ENCODE measurements at regions not wholly inside any gene's neighbourhood (a gene's known extent, or its start where the extent isn't known, plus 50 kb on each side); places are given as distances from the start of the nearest gene placed in this dataset.
A peak's percentile ranks its signal among the peaks of the same experiment; 100 is the strongest.

DNA sequence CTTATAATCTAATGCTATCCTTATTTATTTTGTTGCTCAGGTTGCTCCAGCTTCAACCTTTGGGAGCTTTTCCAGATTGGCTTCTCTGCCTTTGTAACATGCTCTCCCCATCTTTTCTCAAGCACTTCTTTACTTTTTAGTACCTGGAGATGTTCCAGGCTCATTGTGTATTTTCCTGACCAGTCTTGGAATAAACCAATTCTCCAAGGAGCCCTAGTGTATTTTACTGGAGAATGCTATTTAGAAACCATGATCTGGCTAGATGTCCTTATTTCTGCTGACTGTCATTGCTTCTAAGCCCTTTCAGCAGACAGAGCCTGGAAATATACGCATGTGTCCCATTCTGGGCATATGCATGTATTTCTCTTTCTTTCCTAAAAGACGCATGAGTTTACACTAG, 95.7 kb downstream of the EMX2 start:
- DNase-seq (ENCODE audit: low read depth), result no peak

DNA sequence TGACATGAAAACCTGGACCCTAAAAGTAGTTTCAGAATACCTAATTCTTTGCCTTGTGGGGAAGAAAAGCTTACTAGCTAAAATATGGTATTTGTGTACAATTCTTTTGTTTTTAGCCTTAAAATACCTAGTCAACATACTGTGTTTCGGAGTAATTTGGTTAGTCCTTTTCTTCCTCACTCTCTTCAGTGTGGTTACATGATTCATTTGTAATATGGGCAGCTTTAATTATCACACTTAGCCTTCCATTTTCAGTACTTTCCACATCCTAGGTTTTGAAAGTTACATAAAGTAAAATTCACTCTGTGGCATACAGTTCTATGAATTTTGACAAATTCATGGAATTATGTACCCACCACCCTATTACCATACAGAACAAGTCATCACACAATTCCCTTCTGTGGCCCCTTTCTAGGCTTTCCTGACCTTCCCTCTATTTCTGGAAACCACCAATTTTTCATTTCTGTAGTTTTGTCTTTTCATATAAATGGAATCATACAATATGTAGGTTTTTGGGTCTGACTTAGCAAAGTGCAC, 96.2 kb downstream of the EMX2 start:
- DNase-seq (ENCODE audit: low read depth), result no peak

DNA sequence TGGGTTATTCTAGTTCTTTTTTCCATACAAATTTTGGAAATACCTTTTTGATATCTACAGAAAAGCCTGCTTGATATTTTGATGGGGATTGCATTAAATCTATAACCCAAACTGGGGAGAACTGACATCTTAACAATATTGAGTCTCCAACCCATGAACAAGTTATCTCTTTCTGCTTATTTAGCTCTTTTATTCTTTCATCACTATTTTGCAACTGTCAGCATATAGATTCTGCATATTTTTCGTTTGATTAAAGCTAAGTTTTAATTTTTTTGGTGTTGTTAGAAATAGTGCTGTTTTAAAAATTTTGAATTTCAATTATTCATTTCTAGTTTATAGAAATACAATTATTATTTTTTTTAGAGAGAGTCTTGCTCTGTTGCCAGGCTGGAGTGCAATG, 97.9 kb downstream of the EMX2 start:
- no peak for DNase-seq (ENCODE audit: low read depth)

DNA sequence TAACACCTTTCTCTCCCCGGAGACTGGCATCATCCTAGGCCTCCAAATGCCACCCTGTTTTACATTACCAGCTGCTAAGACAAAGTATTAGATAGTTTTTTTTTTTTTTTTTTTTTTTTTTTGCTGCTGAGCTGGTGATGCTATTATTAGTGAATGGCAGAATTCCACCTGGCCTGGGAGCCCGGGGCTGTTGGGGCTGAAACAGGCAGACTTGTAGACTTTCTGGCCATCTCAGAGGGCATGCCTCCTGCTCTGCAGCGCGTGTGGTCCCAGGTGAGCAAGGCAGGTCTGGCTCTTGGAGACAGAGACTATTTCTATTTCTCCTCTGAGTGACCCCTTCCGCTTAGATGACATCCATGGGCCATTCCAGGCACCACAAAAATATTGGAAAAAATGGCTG, 104.2 kb downstream of the EMX2 start:
- no peak for DNase-seq (ENCODE audit: low read depth)

DNA sequence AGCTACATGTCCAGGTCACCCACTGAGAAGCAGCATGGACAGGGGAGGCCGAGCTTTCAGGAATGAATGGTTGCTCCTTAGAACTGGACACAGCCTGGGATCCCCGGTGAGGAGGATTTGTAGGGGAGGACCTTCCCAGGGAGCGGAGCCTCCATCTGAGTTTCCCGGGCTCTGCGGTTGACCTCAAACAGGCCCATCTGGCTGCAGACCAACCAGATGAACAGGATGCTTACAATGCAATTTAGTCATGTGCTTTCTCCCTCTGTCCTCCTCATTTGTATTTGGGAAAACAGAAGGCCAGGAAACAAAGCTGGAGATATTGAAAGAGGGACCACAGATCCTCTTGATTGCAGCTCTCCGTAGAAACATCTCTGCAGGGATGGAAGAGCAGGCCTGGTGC, 104.8 kb downstream of the EMX2 start:
- DNase-seq (ENCODE audit: low read depth), result no peak

DNA sequence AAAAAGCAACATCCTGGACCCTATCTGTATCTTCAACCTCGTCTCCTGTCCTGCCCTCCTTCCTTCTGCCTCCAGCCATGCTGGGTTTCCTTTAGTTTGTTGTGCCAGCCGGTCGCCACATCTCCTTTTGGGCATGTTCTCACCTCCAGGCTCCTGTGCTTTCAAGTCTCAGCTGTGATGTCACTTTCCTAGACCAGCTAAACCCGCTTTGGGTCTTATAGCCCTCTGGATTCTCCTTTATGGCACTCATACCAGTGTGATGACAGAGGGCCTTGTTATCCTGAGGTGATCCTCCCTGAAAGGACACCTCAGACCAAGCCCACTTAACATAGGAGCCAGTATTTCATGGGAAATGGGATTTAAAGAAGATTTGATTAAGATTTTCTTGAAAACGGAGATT, 108.6 kb downstream of the EMX2 start:
- DNase-seq (ENCODE audit: low read depth), result no peak

DNA sequence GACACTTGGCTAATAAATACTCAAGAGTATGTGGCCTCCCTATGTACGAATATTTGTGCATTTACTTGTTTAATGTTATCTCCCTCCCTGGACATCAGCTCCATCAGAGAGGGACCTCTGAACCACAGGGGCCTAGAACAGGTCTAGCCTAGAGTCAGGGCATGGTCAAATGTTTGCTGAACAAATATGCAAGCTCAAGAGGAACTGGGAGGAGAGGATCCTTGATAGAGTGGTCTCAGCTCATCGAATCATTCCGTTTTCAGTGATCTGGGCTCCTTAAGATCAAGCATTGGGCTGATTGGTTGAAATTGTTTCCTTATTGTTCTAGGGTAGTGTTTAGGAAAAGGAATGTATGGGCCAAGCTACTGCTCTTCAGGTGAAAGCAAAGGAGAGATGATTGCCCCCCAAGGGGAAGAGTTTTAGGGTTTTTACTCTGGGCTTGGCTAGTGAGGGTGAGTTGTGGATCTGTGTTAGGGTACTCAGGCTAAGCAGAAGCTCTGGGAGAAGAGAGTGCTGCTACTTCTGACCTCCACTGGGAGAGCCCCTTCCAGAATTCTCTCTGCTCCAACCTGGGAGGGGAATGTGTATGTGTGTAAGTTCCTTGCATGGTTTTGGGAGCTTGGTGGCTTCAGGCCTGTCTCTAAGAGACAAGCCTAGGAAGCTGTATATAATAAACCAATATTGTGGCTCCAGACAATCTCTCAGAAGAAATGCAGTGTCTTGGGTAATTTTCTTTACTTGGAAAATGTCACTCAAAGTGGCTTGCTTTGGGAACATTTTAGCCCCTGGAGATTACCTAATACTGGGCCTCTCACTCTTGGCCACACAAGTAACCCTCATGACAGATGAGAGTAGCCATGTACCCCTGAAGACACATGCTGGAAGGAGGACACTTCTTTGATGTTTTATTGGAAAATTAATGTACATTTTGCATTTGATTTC, 110.0 kb downstream of the EMX2 start:
- DNase-seq (ENCODE audit: low read depth), result no peak

DNA sequence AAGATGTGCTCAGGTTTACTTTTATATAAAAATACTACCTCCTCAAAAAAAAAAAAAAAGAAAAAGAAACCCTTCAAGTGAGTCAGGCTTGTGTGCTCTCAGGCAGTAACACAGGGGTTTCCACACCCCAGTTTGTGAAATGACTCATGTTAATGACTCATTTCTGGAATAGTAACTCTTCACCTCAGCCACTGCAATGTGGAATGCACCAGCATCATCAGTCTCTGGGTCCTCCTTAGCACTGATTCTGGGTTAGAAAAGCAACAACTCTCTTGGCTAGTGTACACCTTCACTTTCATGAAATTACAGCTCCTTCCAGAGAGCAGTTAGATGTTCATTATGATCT, 110.6 kb downstream of the EMX2 start:
- DNase-seq (ENCODE audit: low read depth), result peak; percentile 87

DNA sequence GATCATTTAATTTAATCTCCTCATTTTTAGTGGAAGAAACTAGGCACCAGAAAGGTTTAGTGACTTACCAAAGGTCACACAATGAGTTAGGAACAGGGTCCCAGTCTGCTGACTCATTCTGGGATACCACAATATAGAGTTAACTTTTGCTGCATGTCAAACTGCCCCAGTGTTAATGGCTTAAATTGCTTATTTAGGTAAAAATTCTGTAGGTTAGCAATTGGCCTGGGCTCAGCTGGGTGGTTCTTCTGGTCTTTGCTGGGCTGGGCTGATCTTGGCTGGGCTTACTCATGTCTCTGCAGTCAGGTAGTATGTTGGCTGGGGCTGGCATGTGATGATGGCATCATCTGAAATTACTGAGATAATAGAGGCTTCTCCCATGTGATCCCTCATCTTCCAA, 111.6 kb downstream of the EMX2 start:
- DNase-seq (ENCODE audit: low read depth), result no peak

DNA sequence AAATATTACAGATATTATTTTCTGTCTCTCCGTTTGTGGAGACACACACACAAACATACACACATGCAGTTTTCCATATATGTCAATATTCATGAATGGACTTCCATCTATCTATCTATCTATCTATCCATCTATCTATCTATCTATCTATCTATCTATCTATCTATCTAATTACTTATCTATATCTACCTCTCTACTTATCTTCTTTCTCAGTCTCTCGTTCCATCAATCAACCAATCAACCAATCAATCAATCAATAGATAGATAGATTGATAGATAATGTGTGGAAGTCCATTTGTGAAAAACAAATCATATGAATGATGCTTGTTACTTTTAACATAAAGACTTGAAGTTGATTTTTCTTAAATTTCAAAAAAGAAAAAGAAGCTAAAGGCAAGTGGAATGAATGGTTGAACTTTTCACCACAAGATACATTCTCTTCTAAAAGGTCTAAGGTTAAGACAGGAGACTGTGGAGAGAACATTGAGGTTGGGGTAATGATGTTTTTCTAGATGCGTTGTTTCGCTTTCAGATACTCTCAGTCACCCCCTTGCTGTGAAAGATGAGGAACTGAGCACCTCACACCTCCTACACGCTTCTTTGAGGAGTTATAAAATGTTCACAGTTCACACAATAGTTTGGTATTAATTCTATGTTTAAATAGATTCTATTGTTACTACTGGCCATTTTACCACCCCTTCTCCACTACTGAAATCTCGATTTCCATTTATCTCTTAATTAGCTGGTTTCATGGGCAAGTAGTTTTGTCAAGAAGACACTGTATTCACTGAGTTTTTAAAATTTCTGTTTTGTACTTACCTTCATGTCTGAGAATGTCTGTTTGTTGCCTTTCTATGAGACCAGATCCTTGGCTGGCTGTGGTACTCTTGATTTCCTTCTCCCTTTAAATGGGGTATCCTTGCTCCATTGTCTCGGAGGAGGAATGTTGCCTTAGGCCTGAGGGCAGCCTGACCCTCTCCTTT, 114.1 kb downstream of the EMX2 start:
- DNase-seq (ENCODE audit: low read depth), result no peak

DNA sequence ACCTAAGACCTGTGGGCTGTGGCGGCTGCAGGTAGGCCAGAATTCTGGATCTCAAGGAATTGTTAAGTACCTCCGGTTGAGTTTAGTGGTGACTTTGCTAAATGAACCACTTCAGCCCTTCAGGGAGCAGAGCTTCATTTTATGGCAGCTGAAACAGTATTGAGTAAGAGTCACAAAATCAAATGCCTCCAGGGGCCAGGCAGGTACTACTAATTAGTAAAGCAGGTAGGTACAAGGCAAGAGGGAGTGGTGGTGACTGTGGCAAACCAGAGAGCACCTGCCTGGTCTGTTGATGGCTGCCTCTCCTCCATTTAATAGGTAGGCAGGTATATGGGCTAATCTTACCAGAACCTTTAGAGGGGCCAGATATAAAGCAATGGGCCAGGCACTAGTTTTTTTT, 118.8 kb downstream of the EMX2 start:
- no peak for DNase-seq (ENCODE audit: low read depth)

DNA sequence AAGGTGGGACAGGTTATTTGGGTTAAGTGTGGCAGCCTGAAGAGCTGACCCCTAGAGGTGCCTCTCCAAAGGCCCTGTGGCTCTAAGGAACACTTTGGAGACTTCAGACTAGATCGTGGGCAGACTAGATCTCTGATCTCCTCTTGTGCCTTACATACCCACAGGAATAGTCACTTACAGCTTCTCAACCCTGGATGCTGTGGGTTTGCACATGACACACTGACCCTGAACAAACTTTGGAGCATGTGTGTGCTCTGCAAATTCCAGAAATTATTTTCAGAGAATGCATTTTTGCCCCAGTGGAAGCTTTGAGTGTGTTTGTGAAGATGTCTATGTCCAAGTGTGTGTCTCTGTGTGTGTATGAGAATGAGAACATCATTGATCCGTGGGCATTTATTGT, 119.6 kb downstream of the EMX2 start:
- peak; percentile 14 for DNase-seq (ENCODE audit: low read depth)

DNA sequence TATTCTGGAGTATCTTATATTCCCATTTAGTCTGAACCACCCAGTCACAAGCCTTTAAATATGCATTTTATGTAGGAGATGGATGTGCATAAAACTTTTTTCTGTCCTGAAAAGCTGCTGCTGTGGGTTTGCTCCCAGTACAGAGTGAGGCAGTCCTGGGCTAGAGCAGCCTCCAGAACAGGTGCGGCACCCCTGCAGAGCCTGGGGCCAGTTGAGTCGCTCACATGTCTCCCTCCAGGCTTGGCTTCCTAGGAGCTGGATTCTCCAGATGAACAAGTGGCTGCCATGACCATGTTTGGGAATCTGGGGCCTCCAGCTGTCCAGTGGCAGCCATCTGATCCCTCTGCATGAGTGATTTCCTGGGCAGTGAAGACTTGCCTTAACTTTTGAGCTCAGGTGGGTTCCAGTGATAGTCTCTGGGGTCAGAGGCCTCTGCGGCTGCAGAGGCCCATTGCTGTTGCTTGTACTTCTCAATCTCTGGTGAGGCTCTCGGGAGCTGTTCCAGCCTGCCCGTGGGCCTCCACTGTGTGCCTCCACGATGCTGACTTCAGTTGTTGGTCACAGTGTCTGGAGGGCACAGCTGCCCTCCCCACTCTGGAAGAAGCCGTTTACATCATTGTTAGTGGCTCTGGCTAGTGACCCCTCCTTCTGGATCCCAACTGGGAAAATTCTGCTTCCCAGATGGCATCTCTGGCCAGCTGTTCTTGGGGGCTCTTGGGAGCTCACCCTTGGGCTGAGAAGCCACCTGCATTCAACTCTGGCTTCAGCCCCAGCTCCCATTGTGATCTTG, 120.4 kb downstream of the EMX2 start:
- no peak for DNase-seq (ENCODE audit: low read depth)

DNA sequence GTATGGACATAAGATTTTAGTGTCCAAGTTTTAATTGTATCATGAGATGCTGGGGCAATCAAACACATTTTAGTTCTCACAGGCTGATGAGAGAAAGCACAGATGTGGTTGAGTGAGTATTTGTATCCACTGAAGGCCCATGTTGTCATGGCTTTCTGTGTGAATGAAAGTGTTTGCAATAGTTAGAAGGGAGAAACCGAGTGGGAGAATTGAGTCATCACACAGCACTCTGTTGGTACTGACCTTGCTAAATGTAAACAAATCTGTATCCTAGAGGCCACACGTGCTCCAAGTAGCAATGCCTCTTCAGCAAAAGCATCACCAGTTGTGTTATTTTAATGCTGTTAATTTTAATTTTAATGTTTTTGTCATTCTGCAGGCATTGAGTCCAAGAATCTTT, 121.2 kb downstream of the EMX2 start:
- DNase-seq (ENCODE audit: low read depth), result peak; percentile 67

DNA sequence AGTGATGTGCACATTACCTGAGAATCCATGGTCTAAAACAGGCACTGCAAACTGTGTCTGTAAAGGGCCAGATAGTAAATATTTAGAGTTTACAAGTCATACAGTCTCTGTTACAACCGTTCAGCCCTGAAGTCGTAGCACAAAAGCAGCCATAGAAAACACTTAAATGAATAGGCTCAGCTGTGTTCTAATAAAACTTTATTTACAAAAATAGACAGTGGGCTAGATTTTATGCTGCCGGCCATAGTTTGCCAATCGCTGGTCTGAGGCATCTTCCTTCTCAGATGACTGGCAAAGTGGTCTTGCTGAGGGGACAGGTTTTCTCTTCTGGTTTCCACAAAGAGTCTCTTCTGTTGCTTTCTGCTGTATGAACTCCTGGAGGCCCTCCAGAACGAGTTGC, 121.7 kb downstream of the EMX2 start:
- no peak for DNase-seq (ENCODE audit: low read depth)

DNA sequence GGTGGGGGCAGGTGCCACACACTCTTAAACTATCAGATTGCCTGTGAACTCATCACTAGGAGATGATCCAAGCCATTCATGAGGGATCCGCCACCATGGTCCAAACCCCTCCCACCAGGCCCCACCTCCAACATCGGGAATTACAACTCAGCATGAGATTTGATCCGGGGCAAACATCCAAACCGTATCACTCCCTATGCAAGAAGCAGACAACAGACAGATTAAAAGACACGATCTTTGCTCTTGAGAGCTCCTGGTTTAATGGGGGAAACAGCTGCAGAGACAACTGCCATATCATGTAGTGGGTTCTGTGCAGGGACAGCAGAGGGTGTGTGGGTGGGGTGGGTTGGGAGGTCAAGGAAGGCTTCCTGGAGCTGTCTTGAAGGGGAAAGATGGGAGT, 123.6 kb downstream of the EMX2 start:
- DNase-seq (ENCODE audit: low read depth), result no peak

DNA sequence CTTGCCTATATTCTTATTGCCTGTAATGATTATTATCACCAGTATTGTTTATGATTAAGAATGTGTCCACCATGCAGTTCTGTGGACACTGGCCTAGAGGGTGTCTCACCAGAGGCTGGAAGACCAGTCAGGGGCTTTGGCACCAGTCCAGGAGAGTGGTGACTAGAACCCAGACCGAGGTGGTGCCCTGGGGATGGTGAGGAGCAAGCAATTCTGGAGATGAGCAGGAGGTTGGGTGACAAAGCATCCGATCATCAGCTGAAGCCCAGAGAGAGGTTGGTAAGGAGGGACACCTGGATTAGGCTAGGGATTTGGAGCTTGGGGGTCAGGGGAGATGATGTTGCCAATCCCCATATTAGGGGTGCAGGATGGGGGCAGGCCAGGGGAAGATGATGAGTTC, 124.4 kb downstream of the EMX2 start:
- no peak for DNase-seq (ENCODE audit: low read depth)

DNA sequence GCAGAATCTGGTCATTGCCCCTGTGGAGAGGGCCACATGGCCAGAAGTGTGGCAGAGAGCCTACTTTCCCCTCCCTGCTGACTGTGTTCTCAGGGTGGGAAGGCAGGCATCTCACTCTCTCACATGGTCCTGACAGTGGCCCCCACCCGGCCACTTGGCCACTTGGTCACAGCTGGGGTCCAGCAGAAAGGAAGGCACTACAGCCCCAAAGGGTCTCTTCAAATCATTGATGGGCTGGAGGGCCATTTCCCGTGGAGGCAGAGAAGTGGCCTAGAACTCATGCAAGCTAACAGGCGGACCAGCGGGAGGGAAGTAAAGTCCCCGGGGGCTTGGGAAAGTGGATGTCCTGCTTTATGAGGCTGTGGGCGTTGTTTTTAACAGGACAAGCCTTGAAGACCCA, 125.3 kb downstream of the EMX2 start:
- no peak for DNase-seq (ENCODE audit: low read depth)

DNA sequence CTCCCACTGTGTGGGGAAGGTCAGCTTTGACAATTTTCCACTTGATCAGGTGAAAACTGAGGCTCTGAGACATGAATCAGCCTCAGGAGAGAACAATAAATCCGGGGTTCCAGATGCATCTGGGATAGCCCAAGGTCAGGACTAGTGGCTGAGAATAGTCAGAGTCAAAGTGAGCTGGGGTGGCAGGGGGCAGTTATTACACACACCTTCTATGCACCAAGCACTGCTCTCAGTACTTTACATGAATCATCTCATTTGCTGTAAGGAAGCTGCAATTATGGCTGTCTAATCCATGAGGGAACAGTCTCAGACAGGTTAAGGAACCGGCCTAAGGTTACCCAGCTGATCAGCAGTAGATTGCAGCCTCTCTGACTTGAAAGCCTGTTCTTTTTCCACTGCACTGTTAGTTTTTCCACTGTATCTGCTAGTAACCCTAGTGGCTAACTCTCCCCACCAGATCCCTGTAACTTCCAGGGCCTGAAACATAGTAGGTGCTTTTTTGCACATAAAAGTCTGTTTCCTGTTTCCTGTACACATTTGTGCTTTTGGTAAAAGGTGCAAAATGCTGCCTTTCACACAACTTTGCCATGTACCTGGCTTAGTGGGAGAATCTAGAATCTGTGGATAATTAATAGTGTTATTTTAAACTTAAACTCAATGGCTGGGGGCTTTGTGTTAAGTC, 125.9 kb downstream of the EMX2 start:
- no peak for DNase-seq (ENCODE audit: low read depth)

DNA sequence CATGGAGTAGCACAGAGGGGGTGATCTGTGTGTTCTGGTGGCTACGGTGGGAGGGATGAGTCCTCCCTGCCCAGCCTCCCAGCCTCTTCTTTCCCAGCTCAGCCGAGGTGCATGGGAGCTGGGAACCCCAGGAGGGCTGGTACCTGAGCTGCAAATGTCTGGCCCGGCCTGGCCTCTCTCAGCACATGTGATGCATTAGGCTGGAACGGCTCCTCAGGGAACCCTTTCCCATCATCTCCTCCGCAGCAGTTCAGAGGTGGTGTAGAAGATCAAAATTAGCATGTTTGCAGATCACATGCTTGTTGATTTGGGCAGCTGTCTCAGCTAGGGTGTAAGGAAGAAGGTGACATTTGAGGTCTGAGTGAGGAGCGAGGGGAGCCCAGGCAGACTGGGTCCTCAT, 126.6 kb downstream of the EMX2 start:
- DNase-seq (ENCODE audit: low read depth), result no peak

DNA sequence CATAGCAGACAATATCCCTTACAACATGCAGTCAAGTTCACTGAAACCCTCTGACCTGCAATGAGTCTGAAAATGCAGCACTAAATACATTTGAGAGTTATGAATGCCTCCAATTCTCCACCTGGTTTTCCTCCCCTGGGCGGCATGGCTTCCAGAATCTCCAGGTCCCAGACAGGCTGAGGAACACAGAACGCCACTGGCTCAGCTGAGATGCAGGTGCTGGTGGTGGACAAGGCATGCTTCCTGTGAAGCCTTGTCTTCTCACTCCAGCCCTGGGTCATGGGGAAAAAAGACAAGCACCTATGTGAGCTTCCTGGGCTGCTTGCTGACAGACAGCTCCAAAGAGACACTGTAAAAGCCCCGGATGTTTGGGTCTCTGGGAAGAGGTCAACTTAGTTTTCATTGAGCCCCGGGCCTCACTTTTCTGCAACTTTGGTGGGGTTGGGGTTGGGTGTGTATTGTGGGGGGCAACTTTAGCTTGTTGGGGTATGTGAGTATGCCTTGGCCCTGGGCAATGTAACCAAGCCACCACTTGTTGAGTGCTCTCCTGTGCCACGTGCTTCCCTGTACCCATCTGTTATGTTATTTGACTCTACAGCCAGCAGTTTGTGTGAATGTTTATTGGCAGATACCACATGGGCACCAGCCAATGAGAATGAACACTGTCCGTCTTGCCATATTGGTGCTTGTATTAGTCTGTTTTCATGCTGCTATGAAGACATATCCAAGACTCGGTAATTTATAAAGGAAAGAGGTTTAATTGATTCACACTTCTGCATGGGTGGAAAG, 127.8 kb downstream of the EMX2 start:
- no peak for DNase-seq (ENCODE audit: low read depth)

All from EH (cell line).